GM21381 (cell line): ENCODE measurements at regions not wholly inside any gene's neighbourhood (a gene's known extent, or its start where the extent isn't known, plus 50 kb on each side); places are given as distances from the start of the nearest gene placed in this dataset.

Experiments used
- ATAC-seq: cut with Tn5 transposase; IDR thresholded peaks from one replicate; pipeline ENCODE4 v1.9.1; 2021; ENCODE audit warnings: mild to moderate bottlenecking, moderate library complexity; ENCODE audit not compliant: unreplicated experiment

GRCh38 chr14:65185829-65186228, 83.5 kb upstream of the MAX start:
- no peak for ATAC-seq

- no peak for ATAC-seq
Observed at GRCh38 chr14:65186951-65187350, 84.6 kb upstream of the MAX start.

GRCh38 chr14:65187421-65188049, 85.2 kb upstream of the MAX start:
- ATAC-seq, result no peak

- no peak for ATAC-seq
Observed at GRCh38 chr14:65190312-65190711, 88.0 kb upstream of the MAX start.

- no peak for ATAC-seq
Observed at GRCh38 chr14:65191716-65192115, 89.4 kb upstream of the MAX start.

GRCh38 chr14:65192686-65193085, 90.4 kb upstream of the MAX start:
- no peak for ATAC-seq

GRCh38 chr14:65193916-65194590, 91.7 kb upstream of the MAX start:
- no peak for ATAC-seq

- ATAC-seq, result peak; percentile 94
Observed at GRCh38 chr14:65195042-65195719, 92.9 kb upstream of the MAX start.

GRCh38 chr14:65198346-65198745, 96.0 kb upstream of the MAX start:
- ATAC-seq, result no peak

GRCh38 chr14:65200454-65200853, 98.1 kb upstream of the MAX start:
- no peak for ATAC-seq

- ATAC-seq, result no peak
Observed at GRCh38 chr14:65203574-65203973, 101.3 kb upstream of the MAX start.

- no peak for ATAC-seq
Observed at GRCh38 chr14:65204056-65204455, 101.7 kb upstream of the MAX start.

- no peak for ATAC-seq
Observed at GRCh38 chr14:65206078-65206447, 103.7 kb upstream of the MAX start.

GRCh38 chr14:65206448-65207096, 104.3 kb upstream of the MAX start:
- peak; percentile 60 for ATAC-seq

GRCh38 chr14:65208548-65208947, 106.2 kb upstream of the MAX start:
- ATAC-seq, result no peak

GRCh38 chr14:65210118-65210821, 108.0 kb upstream of the MAX start:
- no peak for ATAC-seq

GRCh38 chr14:65210822-65211182, 108.5 kb upstream of the MAX start:
- ATAC-seq, result no peak

GRCh38 chr14:65211341-65211987, 109.1 kb upstream of the MAX start:
- no peak for ATAC-seq

GRCh38 chr14:65213316-65213715, 111.0 kb upstream of the MAX start:
- no peak for ATAC-seq

GRCh38 chr14:65214741-65215140, 112.4 kb upstream of the MAX start:
- no peak for ATAC-seq

GRCh38 chr14:65219353-65219752, 117.0 kb upstream of the MAX start:
- ATAC-seq, result no peak
